Kidney glomerular epithelial cell (primary cell): ENCODE measurements at regions not wholly inside any gene's neighbourhood (a gene's known extent, or its start where the extent isn't known, plus 50 kb on each side); places are given as distances from the start of the nearest gene placed in this dataset.

Source experiments
- DNase-seq: peaks from one replicate; lab custom pipeline; 2025; lab: John Stamatoyannopoulos, UW

DNA sequence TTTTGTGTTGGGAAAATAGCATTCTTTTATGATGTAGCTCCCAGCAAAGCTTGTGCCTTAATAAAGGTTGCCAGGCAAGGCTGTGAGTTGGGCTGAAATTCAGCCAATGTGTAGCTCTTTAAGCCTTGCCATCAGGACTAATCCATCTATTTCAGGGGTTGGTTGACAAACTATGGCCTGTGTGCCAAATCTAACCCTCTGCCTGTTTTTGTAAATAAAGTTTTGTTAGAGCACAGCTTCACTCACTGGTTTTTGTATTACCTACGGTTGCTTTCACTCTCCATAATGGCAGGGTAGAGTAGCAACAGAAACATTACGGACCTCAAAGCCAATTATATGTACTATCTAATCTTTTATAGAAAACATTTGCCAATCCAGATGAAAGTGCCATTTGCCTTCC is 638.1 kb upstream of the POT1 start:
- DNase-seq: no peak

DNA sequence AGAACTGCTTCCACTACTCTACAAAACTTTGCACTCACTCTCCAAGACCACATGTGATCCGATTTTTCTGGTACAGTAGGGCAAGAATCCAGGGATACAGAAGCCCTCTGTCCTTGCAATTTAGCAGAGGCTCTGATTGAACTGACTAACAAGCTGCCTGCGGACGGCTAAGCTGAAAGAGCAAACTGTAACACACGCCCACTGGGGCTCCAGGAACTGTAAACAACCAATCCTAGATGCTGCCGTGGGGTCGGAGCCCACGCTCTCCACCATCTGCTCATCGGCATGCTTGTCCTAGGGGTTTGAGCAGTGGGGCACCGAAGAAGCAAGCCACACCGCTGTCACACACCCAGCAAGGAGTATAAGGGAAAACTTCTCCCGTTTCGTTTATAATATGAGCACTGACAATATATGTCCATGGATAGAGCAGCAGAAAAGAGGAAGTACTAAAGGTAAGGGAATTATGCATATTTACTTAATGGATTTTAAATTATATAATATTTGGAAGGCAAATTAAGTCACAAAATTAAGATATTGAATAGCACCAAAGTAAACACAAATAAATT is 634.4 kb upstream of the POT1 start:
- DNase-seq: no peak

DNA sequence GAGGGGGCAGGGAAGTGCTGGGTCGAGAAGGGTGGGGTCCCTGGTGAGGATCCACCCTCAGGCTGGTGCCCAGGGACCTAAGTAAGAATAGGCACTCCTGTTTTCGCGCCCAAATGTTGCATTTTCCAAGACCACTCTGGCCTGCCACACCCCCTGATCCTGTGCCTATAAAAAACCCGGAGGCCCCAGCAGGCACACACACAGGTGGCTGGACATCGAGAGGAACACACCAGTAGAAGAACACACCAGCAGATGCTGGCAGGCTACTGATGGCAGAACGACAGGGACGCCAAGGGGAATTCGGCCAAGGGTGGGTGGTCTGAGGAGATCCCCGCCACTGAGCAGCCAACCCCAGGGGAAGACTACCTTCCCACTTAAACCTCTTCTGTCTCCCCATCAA is 633.9 kb upstream of the POT1 start:
- no peak for DNase-seq

DNA sequence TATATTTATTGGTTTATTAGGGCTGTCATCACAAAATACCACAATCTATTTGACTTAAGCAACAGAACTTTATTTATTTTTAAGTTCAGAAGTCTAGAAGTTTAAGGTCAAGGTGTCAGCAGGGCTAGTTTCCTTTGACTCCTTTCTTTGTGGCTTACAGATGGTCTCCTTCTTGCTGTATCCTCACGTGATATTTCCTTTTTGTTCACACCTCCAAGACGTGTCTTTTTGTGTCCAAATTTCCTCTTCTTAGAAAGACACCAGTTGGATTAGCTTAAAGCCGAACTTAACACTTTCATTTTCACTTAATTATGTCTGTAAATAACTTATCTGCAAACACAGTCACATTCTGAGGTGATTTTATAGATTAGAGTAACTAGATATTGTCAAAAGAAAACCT is 631.4 kb upstream of the POT1 start:
- no peak for DNase-seq

DNA sequence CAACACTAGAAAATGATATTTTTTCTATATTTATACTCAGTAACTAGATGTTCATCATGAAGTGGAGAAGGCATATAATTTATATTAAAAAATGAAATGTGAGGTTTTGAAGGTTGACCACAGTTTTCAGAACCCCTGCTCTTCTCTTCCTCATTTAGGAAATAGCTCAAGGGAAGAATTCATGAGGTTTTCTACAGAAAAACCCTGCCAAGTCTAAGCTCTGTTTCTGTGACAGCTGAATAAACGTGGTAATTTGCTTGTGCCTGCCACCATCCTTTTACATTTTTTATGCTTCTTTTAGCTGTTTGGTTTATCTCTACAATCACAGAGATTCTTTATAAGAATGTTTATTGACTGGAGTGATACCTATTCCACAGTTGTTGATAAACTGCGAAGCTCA is 630.3 kb upstream of the POT1 start:
- no peak for DNase-seq

DNA sequence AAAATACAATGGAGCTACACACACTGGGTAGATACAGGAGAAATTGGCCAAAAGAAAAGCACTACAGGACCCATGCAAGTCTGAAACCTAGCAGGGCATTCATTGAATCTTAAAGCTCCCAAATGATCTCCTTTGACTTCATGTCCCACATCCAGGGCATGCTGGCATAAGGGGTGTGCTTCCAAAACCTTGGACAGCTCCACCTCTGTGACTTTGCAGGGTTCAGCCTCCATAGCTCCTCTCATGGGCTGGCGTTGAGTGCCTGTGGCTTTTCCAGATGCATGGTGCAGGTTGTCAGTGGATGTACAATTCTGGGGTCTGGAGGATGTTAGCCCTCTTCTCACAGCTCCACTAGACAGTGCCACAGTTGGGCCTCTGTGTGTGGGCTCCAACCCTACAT is 626.3 kb upstream of the POT1 start:
- no peak for DNase-seq

DNA sequence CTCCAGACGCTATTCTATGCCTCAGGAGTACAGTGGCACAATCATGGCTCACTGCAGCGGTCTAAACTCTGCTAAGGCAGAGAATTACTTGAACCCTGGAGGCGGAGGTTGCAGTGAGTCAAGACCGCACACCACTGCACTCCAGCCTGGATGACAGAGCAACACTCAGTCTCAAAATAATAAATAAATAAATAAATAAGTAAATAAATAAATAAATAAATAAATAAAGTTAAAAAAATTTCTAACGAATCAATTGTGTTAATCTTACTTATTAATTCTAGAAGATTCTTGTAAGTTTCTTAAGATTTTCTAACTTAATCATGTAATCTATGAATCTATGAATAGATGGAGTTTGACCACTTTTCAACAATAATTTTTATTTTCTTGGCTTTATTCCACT is 621.4 kb upstream of the POT1 start:
- DNase-seq: no peak

DNA sequence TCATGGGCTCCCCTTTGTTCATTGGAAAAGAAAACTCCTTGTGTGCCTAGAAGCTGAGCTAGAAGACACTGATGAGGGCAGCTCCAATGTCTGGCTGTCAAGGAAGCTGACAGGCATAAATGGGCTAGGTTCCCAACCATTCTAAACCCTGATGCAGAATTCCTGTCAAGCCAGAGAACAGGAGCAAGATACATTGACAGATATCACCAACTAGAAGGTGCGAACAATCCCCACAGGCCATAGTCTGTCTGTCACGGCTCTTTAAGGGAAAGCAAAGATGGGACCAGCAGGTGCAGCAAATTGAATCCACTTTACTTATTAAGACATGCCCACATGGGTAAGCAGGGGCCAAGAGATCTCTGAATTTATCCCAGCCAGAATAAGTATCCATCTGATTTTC is 617.9 kb upstream of the POT1 start:
- DNase-seq: no peak

DNA sequence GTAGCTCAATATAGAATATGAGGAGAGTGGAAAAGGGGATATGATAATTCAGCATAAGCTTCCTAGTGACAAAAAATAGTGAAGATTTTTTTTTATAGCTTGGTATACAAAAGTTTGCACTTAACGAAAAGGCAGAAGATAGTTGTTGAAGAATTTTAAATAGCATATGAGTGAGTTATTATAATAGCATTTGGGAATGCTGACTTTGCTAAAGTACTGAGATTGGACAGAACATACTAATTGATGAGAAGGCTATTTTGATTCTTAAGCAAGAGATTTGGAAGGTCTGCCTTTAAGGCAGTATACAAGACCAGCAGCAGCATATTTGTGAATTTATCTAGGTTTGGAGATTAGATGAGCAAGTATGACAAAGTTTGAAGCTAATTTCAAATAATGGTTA is 600.9 kb upstream of the POT1 start:
- no peak for DNase-seq

DNA sequence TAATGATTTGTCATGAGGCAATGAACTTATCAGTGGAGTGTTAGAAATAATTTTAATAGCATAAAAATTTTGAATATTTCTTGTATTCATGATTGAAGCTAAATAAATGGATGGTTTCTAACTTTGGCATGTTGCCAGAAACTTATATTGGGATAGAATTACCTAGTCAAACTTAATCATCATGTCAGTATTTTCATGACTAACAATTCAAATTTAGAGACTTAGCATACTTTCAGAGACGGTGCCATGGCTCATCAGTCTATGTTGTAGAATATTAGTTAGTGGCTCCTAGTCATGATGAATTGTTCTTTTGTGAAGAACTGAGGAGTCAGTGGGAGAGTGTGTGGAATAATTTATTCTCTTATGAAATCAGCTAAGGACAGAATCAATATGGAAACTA is 599.6 kb upstream of the POT1 start:
- no peak for DNase-seq

DNA sequence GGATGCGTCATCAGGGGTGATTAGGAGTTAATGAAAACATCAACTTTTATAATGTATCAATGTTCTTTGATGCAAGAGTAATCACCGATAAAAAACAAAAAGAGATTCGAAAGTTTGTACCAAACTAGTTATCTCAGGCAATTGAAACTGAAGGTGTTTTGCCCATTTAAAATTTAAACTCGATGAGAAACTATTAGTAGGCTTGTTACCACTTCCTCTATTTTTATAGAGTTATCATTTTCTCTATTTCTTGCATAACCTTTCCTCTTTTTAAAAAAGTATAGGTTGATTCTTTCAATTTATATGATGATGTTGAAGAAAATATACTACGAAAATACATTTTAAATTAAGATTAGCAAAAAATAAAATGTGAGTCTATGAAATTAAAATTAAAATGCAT is 597.3 kb upstream of the POT1 start:
- DNase-seq: no peak

DNA sequence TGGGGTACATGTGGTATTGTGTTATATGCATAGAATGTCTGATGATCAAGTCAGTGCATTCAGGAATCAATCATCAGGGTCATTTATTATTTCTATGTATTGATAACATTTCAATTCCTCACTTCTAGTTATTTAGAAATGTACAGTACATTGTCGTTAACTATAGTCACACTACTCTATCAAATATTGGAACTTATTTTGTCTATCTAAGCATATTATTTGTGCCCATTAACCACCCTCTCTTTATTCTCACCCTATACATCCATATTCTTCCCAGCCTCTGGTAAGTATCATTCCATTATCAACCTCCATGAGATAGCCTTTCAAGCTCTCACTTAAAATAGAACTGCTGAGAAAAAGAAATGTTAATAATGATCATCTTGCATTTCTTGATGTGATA is 596.5 kb upstream of the POT1 start:
- DNase-seq: no peak

DNA sequence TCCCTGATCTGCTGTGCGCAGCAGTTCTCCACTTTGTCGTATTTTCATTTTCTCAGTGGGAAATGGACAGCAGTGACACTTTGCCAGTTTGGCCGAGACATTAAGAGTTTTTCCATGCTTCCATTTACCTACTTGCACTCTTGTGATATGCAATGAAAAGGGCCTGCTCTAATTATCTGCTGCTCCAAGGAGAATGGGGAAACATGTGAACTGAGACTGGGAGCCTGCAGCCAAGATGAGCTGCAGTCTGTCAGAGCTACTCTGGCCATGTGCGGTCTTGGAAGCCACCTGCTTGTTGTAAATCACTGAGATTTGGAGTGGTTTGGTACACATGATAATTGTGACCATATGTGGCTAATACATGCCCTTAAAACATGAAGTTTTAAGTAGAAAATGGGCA is 586.6 kb upstream of the POT1 start:
- no peak for DNase-seq

DNA sequence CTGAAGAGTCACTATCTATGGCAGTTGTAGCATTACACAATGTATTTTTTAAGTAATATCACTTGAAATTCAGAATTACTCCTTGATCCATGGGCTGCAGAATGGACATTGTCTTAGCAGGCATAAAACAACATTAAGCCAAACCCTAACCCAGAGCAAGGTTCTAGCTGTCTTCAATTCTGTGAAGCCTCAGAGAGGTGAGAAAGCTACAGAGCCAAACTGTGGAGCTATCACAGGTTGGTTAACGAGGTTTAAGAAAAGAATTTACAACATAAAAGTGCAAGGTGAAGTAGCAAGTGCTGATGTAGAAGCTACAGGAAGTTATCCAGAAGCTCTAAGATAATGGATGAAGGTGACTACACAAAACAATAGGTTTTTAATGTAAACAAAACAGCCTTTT is 582.7 kb upstream of the POT1 start:
- DNase-seq: no peak

DNA sequence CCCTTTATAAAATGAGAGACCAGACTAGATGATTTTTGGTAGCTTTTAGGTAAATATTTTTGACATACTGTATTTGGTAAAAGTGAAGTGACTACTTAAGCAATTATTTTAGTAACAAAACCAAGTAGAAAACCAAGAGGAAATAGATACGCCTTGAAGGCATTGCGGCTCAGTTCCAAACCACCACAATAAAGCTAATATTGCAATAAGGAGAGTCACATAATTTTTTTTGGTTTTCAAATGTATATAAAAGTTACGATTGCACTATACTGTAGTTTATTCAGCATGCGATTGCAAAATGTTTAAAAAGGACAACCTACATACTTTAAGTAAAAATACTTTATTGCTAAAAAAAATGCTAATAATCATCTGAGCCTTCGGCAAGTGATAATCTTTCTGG is 581.7 kb upstream of the POT1 start:
- DNase-seq: no peak

DNA sequence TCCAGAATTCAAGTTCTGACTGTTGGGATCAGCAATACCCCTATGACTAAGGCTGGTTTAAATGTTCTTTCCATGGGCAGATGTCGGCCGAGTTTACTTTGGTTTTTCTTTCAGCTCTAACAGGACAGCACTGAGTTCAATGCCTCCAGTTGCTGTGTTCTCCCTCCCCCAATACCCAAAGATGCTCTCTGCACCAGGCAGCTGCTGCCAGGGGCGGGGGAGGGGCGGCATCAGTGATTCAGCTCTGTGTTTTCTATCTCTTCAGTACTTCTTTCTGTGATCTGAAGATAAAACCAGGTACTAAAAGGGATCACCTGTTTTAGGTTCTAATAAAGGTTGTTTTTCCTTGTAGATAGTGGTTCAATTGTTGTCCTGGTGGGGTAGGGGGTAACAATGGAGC is 576.7 kb upstream of the POT1 start:
- DNase-seq: no peak

DNA sequence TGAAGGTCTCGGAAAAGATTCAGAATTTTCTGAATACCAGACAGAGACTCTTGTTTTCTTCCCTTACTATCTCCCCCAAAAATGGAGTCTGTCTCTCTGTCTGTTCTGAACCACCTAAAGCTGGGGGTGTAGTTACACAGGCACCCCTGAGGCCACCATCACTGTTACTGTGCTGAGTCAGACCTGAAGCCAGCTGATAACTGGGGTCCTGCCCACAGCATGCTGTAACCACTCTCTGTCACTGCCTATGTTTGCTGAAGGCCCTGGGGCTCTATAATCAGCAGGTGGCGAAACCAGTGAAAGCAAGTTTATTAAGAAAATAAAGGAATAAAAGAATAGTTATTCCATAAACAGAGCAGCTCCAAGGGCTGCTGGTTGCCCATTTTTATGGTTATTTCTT is 575.2 kb upstream of the POT1 start:
- no peak for DNase-seq

DNA sequence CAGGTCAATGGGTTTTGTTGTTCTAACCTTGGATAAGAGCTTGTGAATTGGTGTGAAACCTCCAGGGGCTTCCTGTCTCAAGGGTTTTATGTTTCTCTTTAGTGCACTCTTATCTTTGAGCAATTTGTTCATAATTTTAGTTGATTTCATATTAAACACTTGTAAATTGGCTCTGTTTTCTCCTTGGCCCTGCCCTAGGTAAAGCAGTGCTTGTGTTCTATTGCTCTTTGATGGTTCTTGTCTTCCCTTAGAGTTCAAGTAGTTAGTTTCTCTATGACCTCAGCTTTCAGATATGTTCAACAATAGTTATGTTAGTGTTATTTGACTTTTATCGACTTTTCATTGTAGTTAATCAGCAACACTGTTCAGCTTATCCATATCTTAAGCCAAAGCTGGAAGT is 566.4 kb upstream of the POT1 start:
- DNase-seq: no peak

DNA sequence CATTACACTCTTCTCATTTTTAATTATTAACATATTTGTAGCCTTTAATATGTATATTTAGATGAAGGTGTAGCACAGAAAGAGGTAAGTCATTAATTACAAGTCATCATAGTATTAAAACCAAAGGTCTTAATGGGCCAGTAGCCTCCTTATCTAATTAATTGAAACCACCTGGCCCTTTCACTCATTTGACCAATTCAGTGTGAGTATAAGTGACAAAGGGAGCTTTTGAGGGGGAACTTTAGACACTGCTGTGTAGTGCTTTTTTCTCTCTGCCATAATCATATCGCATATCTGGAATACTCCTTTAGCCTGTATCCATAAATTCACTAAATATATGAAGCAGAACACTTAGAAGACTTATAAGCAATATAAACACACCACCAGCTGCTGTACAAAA is 562.9 kb upstream of the POT1 start:
- no peak for DNase-seq

DNA sequence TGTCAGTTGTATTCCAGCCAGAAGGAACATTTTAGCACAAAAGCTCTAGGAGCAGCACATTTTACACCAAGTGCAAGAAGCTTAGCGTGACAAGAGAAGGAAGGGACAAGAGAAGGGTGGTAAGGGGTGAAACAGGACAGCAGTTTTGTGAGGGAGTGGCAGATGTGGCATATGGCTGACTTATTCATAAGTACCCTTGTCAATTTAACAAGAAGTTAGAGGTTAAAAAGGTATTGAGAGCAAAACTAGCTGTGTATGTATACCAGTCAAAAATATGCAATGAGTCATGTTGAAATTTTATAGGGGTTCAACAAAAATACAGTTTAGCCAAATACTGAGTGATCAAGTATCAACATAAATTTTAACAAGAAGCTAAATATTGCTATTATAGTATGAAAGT is 561.5 kb upstream of the POT1 start:
- no peak for DNase-seq

DNA sequence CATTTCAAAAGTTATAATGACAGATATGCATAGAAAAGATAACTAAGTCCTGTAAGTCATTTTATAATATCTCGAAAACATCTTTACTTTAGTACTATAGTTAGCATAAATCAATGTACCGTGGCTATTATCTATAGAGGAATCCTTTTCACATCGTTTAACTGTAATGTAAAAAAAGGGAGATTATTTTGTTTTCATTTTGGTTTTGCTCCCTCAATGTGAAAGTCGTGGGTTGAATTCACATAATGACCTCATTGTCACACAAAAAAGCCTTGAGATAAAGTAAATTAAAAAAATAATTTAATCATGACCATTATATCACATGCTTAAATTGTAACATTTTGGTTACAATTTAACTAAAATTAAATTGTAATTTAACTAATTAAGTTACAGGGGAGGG is 560.5 kb upstream of the POT1 start:
- DNase-seq: no peak

DNA sequence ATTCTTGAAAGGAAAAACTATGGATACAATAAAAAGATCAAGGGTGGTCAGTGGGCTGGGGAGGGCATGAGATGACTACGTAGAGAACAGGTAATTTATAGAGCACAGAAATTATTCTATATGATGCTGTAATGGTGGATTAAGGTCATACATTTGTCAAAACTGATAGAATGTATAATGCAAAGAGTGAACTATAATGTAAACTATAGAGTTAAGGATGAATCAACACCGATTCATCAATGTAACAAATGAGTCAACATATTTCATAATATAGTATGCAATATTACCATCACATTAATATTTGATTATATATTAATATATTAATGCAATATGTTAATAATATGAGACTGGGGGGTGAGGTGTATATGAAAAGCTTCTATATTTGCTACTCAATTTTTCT is 555.6 kb upstream of the POT1 start:
- no peak for DNase-seq

DNA sequence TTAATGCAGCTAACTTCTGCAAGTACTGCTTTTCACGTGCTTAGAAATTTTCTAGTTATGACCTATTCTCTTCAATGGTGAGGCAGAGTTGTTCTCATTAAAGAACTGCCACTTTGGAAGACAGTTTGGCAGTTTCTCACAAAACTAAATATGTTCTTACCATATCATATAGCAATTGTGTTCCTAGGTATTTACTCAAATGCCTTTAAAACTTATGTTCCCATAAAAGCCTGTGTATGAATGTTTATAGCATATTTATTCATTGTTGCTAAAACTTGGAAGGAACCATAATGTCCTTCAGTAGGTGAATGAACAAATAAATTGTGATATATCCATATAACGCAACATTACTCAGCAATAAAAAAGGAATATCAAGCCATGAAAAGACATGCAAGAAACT is 555.1 kb upstream of the POT1 start:
- no peak for DNase-seq

DNA sequence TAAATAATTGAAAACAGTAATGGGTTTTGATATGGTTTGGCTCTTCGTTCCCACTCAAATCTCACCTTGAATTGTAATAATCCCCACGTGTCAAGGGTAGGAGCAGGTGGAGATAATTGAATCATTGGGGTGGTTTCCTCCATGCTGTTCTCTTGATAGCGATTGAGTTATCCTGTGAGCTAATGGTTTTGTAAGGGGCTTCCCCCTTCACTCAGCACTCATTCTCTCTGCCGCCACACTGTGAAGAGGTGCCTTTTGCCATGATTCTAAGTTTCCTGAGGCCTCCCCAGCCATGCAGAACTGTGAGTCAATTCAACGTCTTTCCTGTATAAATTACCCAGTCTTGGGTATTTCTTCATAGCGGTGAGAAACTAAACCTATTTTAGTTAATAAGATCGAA is 551.7 kb upstream of the POT1 start:
- no peak for DNase-seq

DNA sequence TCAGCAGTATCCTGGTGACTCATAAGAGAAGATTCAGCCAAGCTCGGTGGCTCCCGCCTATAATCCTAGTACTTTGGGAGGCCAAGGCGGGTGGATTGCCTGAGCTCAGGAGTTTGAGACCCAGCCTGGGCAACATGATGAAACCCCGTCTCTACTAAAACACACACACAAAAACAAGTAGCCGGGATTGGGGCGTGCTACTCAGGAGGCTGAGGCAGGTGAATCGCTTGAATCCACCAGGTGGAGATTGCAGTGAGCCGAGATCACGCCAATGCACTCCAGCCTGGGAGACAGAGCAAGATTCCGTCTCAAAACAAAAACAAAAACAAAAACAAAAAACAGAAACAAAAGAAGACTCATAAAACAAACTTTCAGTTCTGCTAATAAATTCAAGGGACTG is 551.1 kb upstream of the POT1 start:
- DNase-seq: no peak
